GM13977 (cell line): ENCODE measurements at regions not wholly inside any gene's neighbourhood (a gene's known extent, or its start where the extent isn't known, plus 50 kb on each side); places are given as distances from the start of the nearest gene placed in this dataset.

Experiments used
- DNase-seq: peaks from one replicate; pipeline ENCODE4 v3.0.0; 2012; ENCODE audit warnings: low spot score
- CTCF ChIP-seq: IDR thresholded peaks from 2 replicates; pipeline ENCODE4 v1.5.1; 2012; ENCODE audit warnings: mild to moderate bottlenecking, control low read depth; ENCODE audit not compliant: insufficient read depth; ENCODE audit errors: extremely low read depth, missing control alignments
- in situ Hi-C: fragments of 300-500 bp; cut with MboI; formaldehyde crosslinking; loops from one replicate; pipeline ENCODE4 v1.12.0; 2022; ENCODE audit warnings: low sequenced_read_pairs, low pct_unique_long_range_greater_than_20kb, mixed read lengths, inconsistent platforms; ENCODE audit not compliant: unreplicated experiment

GRCh38 chr2:143936848-143937722, 582.8 kb downstream of the ZEB2 start:
- peak; percentile 55 for DNase-seq
- in situ Hi-C loops = no loop called here
- TF ChIP-seq CTCF = no peak

GRCh38 chr2:143936538-143936847, 583.4 kb downstream of the ZEB2 start:
- in situ Hi-C loops = no loop called here
- TF ChIP-seq CTCF = no peak

GRCh38 chr2:143935482-143935752, 584.5 kb downstream of the ZEB2 start:
- TF ChIP-seq CTCF = no peak
- DNase-seq = no peak
- in situ Hi-C loops = no loop called here

More at GRCh38 chr2:143936538-143936847, 583.4 kb downstream of the ZEB2 start:
- no peak for DNase-seq

GRCh38 chr2:143934626-143935481, 585.1 kb downstream of the ZEB2 start:
- in situ Hi-C loops = no loop called here
- DNase-seq = peak; percentile 36
- no peak for TF ChIP-seq CTCF

- in situ Hi-C loops = no loop called here
- TF ChIP-seq CTCF = no peak
- no peak for DNase-seq
These were observed 585.9 kb downstream of the ZEB2 start for GRCh38 chr2:143933946-143934569.

- in situ Hi-C loops = no loop called here
- DNase-seq = no peak
- no peak for TF ChIP-seq CTCF
These were observed 589.0 kb downstream of the ZEB2 start for GRCh38 chr2:143930891-143931290.
